HL-60 (cell line): ENCODE measurements at regions not wholly inside any gene's neighbourhood (a gene's known extent, or its start where the extent isn't known, plus 50 kb on each side); places are given as distances from the start of the nearest gene placed in this dataset.
"Not testable (repeated sequence)": the region's sequence is repeated elsewhere in the genome, so short reads cannot be mapped to it uniquely, and the experiment has no call there.

ENCODE experiments used
- POLR2AphosphoS5 ChIP-seq: IDR thresholded peaks from 2 replicates; pipeline ENCODE4 v1.6.1; 2012; ENCODE audit warnings: low read depth
- SPI1 ChIP-seq: IDR thresholded peaks from 2 replicates; pipeline ENCODE4 v1.6.1; 2012; ENCODE audit warnings: low read depth, mild to moderate bottlenecking, borderline replicate concordance
- TF ChIP-seq, protein P1 (sequence below): IDR thresholded peaks from one replicate; pipeline ENCODE4 v1.5.1; 2011; ENCODE audit warnings: low read length, control low read depth, inconsistent platforms; ENCODE audit not compliant: insufficient read depth
- TF ChIP-seq, protein P2 (sequence below): IDR thresholded peaks from 2 replicates; pipeline ENCODE4 v1.6.1; 2012; ENCODE audit warnings: low read depth; ENCODE audit not compliant: insufficient replicate concordance

GRCh38 chr1:221957350-221957749 is 215.5 kb upstream of the DUSP10 start:
- TF ChIP-seq, protein P1, sequence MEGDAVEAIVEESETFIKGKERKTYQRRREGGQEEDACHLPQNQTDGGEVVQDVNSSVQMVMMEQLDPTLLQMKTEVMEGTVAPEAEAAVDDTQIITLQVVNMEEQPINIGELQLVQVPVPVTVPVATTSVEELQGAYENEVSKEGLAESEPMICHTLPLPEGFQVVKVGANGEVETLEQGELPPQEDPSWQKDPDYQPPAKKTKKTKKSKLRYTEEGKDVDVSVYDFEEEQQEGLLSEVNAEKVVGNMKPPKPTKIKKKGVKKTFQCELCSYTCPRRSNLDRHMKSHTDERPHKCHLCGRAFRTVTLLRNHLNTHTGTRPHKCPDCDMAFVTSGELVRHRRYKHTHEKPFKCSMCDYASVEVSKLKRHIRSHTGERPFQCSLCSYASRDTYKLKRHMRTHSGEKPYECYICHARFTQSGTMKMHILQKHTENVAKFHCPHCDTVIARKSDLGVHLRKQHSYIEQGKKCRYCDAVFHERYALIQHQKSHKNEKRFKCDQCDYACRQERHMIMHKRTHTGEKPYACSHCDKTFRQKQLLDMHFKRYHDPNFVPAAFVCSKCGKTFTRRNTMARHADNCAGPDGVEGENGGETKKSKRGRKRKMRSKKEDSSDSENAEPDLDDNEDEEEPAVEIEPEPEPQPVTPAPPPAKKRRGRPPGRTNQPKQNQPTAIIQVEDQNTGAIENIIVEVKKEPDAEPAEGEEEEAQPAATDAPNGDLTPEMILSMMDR, result not testable (repeated sequence)
- TF ChIP-seq, protein P2, sequence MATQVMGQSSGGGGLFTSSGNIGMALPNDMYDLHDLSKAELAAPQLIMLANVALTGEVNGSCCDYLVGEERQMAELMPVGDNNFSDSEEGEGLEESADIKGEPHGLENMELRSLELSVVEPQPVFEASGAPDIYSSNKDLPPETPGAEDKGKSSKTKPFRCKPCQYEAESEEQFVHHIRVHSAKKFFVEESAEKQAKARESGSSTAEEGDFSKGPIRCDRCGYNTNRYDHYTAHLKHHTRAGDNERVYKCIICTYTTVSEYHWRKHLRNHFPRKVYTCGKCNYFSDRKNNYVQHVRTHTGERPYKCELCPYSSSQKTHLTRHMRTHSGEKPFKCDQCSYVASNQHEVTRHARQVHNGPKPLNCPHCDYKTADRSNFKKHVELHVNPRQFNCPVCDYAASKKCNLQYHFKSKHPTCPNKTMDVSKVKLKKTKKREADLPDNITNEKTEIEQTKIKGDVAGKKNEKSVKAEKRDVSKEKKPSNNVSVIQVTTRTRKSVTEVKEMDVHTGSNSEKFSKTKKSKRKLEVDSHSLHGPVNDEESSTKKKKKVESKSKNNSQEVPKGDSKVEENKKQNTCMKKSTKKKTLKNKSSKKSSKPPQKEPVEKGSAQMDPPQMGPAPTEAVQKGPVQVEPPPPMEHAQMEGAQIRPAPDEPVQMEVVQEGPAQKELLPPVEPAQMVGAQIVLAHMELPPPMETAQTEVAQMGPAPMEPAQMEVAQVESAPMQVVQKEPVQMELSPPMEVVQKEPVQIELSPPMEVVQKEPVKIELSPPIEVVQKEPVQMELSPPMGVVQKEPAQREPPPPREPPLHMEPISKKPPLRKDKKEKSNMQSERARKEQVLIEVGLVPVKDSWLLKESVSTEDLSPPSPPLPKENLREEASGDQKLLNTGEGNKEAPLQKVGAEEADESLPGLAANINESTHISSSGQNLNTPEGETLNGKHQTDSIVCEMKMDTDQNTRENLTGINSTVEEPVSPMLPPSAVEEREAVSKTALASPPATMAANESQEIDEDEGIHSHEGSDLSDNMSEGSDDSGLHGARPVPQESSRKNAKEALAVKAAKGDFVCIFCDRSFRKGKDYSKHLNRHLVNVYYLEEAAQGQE, result not testable (repeated sequence)
- TF ChIP-seq POLR2AphosphoS5, SPI1: not testable (repeated sequence)
